Fibroblast of the aortic adventitia (primary cell): ENCODE measurements at regions not wholly inside any gene's neighbourhood (a gene's known extent, or its start where the extent isn't known, plus 50 kb on each side); places are given as distances from the start of the nearest gene placed in this dataset.

Experiments
- DNase-seq: peaks from one replicate; pipeline ENCODE4 v3.0.0-alpha.2; 2010; ENCODE audit warnings: low read depth
- H3K4me3 ChIP-seq: 2 replicates; pipeline ENCODE4 v1.5.1; 2011; ENCODE audit warnings: low read depth, mild to moderate bottlenecking, control low read depth, low read length, moderate library complexity
- CTCF ChIP-seq: IDR thresholded peaks from 2 replicates; pipeline ENCODE4 v1.5.1; 2011; ENCODE audit warnings: mild to moderate bottlenecking, low read length, control low read depth, inconsistent platforms; ENCODE audit not compliant: insufficient read depth

DNA sequence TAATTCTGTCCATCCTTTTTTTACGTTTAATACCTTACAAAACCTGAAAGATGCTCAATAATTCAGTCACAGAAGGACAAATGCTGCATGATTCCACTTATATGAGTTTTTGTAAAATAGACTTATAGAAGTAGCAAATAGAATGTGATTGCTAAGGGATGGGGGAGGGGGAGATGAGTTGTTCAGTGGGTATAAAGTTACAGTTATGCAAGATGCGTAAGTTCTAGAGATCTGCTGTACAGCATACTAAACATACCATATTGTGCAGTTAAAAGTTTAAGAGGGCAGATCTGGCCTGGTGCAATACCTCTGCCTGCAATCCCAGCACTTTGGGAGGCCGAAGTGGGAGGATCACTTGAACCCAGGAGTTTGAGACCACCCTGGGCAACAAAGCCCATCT is 78.8 kb downstream of the TET3 start:
- no peak for DNase-seq

GRCh38 chr2:74065456-74065855 is 80.7 kb downstream of the TET3 start:
- DNase-seq: no peak
- no peak overlapping the region for H3K4me3 ChIP-seq
- TF ChIP-seq CTCF: no peak

More for the DNA sequence above, 78.8 kb downstream of the TET3 start:
- H3K4me3 ChIP-seq: no peak overlapping the region
- TF ChIP-seq CTCF: no peak

DNA sequence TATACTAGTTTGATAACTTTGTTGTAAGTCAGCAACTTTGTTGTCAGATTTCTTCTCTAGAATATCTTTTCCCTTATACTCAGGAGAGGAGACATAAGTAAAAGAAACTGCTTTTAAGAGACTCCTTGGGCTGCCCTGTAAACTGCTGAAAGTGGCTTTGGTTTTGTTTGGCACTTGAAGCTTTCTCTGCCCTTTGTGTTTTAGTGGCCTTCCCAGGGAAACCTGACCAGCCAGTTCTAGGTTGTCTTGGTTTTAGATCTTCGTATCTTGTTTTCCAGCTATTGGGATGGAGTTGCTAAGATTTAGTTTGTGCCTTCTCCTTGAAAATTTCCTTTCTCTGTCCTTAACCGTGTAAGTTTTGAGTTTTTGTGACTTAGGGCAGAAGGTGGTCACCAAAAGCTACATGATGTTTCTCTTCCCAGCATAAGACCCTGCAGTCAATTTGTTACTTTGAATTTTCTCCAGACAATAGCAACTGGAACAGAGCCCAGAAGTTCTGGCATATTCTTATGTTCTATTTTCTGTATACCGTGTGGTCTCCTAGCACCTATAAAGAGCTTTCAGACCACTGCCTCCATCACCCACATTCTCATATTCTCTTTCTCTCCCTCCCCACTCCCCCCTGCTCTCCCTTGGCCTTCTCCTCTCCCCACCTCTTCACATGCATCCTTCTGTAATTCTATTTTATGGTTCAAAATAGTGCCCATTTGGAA is 81.1 kb downstream of the BOLA3 start:
- no peak for TF ChIP-seq CTCF
- no peak overlapping the region for H3K4me3 ChIP-seq
- peak; percentile 47 for DNase-seq

DNA sequence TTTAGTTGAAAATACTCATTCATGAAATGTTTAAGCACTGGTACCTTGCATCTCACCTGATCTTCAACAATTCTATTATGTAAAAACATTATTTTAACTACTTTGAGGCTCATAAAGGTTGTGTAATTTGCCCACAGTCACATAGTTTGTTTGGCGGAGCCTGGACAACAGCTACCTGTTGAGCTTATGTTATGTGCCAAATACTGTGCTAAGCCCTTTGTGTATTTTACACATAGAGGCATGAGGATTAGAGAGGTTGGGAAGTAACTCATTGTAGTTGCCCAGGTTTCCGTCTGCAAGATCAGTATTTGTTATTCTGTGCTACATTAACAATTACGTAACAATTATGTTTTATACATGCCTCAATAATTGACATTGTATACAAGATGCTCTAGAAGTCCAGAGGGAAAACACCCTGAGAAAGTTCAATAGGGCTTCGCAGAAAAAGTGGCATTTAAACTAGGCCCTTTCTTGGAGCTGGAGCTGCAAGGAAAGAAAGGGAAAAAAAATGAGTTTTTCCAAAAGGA is 80.4 kb downstream of the BOLA3 start:
- DNase-seq: no peak
- H3K4me3 ChIP-seq: no peak overlapping the region
- no peak for TF ChIP-seq CTCF

GRCh38 chr2:74070991-74071390 is 76.7 kb downstream of the BOLA3 start:
- H3K4me3 ChIP-seq: no peak overlapping the region
- DNase-seq: no peak
- no peak for TF ChIP-seq CTCF

DNA sequence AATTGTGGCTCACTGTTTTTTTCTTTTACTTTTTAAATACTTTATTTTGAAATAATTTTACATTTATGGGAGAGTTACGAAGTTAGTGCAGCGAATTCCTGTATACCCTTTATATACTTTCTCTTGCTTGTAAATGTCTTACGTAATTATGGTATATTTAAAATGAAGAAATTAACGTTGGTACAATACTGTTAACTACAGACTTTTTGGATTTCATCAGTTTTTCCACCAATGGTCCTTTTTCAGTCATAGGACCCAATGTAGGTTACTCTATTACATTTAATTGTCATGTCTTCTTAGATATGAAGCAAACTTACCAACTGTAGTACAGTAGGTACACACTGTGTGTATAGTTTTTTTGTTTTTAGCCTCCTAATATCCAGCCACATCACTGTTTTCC is 76.3 kb downstream of the BOLA3 start:
- no peak overlapping the region for H3K4me3 ChIP-seq
- TF ChIP-seq CTCF: no peak
- DNase-seq: no peak

- no peak for TF ChIP-seq CTCF
- no peak for DNase-seq
- H3K4me3 ChIP-seq: no peak overlapping the region
Observed at GRCh38 chr2:74072565-74072964, 75.1 kb downstream of the BOLA3 start.
